ENCODE measurements at regions not wholly inside any gene's neighbourhood (a gene's known extent, or its start where the extent isn't known, plus 50 kb on each side); places are given as distances from the start of the nearest gene placed in this dataset.

- H3K4me3 ChIP-seq (ENCODE audit: low read length): no peak overlapping the region
- DNase-seq (ENCODE audit: low read depth): no peak
- no peak for TF ChIP-seq CTCF (conservative IDR thresholded peaks at IDR 0.05; ENCODE audit: low read length)
These were observed 104.6 kb upstream of the TRIB2 start for GRCh38 chr2:12612168-12612567.

DNA sequence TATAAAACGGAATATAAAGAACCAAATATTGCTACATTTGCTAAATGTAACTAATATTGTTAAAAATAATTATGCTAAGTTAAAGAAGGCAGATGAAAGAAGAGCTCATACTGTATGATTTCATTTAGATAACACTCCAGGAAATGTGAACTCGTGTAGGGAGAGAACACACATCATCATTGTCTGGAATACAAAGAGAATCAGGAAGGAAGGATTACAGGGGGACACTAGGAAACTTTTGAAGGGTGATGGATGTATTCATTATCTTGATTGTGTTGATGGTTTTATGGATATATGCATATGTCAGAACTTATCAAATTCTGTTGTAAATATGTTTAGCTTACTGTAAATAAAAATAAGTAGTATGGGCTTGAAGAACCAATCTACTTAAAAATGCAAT, 104.1 kb upstream of the TRIB2 start:
- H3K4me3 ChIP-seq (ENCODE audit: low read length): no peak overlapping the region
- DNase-seq (ENCODE audit: low read depth): no peak
- no peak for TF ChIP-seq CTCF (conservative IDR thresholded peaks at IDR 0.05; ENCODE audit: low read length)

- no peak for DNase-seq (ENCODE audit: low read depth)
- no peak overlapping the region for H3K4me3 ChIP-seq (ENCODE audit: low read length)
- TF ChIP-seq CTCF (conservative IDR thresholded peaks at IDR 0.05; ENCODE audit: low read length): no peak
These were observed 103.5 kb upstream of the TRIB2 start for GRCh38 chr2:12613137-12613835.

DNA sequence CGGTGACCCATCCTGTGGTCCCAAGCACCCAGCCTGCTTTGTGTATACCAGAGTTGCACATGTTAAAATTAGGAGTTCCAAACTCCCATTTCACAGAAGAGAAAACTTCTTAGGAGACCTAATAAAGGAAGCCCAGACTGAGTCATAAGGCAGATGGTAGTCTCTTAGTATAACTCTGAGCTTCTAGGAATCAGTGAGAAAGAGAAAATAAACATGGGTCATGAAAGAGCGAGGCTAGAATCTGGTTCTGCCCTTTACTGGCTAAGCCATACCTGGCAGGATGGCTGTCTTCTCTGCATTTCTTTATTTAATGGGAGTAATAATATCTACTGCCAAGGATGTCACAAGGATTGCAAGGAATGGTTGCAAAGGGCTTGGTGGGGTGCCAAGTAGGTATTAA, 101.2 kb upstream of the TRIB2 start:
- DNase-seq (ENCODE audit: low read depth): no peak
- no peak for TF ChIP-seq CTCF (conservative IDR thresholded peaks at IDR 0.05; ENCODE audit: low read length)

DNA sequence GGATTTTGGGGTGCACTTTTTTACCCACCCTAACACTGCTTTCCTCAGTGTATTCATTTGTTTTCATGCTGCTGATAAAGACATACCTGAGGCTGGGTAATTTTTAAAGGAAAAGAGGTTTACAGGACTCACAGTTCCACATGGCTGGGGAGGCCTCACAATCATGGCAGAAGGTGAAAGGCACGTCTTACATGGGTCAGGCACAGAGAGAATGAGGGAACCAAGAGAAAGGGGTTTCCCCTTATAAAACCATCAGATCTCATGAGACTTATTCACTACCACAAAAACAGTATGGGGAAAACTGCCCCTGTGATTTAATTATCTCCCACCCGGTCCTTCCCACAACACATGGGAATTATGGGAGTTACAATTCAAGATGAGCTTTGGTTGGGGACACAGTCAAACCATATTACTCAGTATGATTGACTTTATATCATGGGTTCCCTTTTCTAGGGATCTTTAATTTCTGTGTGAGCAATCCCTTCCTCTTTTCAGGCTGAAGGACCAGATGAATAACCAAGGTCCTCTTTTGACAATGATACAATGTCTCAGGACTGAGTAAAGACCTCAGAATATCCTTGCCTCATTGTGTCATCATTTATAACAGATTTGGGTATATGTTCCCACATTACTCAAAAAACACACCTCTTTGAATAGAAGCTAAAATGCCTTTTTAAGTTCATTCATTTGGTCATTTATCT, 100.1 kb upstream of the TRIB2 start:
- no peak overlapping the region for H3K4me3 ChIP-seq (ENCODE audit: low read length)
- no peak for DNase-seq (ENCODE audit: low read depth)
- TF ChIP-seq CTCF (conservative IDR thresholded peaks at IDR 0.05; ENCODE audit: low read length): no peak

More for the DNA sequence above, 101.2 kb upstream of the TRIB2 start:
- no peak overlapping the region for H3K4me3 ChIP-seq (ENCODE audit: low read length)

GRCh38 chr2:12617366-12617765, 99.4 kb upstream of the TRIB2 start:
- DNase-seq (ENCODE audit: low read depth): no peak
- TF ChIP-seq CTCF (conservative IDR thresholded peaks at IDR 0.05; ENCODE audit: low read length): no peak
- no peak overlapping the region for H3K4me3 ChIP-seq (ENCODE audit: low read length)

DNA sequence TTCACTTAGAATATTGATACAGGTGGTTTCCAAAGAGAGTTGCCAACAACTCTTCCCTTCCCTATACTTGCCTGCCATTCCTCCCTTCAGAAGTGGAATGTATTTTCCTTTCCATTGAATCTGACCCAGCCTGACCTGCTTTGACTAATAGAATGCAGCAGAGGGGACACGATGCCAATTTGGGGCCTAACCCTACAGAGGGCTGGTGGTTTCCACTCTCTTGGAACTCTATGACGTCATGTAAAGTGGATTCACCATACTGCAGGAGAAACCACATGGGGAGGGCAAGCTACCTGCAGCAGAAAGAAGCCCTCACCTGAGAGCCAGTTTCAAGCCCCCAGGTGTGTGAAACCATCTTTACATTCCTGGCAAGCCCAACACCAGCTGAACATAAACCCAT, 98.9 kb upstream of the TRIB2 start:
- no peak for TF ChIP-seq CTCF (conservative IDR thresholded peaks at IDR 0.05; ENCODE audit: low read length)
- no peak for DNase-seq (ENCODE audit: low read depth)
- H3K4me3 ChIP-seq (ENCODE audit: low read length): no peak overlapping the region

Measured in AG10803 (cell line).